SK-N-SH treated with all-trans-retinoic acid at 6 μM for 48 hours (cell line): ENCODE measurements at regions not wholly inside any gene's neighbourhood (a gene's known extent, or its start where the extent isn't known, plus 50 kb on each side); places are given as distances from the start of the nearest gene placed in this dataset.

Experiments used
- ATAC-seq: fragments of 200-7000 bp; cut with Tn5 transposase; 3 replicates; pipeline ENCODE4 v1.9.1; 2020; ENCODE audit warnings: mild to moderate bottlenecking, moderate library complexity
- ARNTL ChIP-seq: fragments of 450-650 bp; formaldehyde crosslinking; IDR thresholded peaks from 2 replicates; pipeline ENCODE4 v1.5.0; 2020; ENCODE audit warnings: low read depth, mild to moderate bottlenecking, moderate library complexity, borderline replicate concordance
- CSDC2 ChIP-seq: fragments of 250-450 bp; sonication (Bioruptor Pico); IDR thresholded peaks from 2 replicates; pipeline ENCODE4 v1.5.0; 2020; ENCODE audit warnings: mild to moderate bottlenecking, moderate library complexity
- ESRRG ChIP-seq: fragments of 250-450 bp; sonication (Bioruptor Pico); IDR thresholded peaks from 2 replicates; pipeline ENCODE4 v1.6.1; 2021; ENCODE audit warnings: mild to moderate bottlenecking
- GLIS3 ChIP-seq: fragments of 250-450 bp; sonication (Bioruptor Pico); IDR thresholded peaks from 2 replicates; pipeline ENCODE4 v1.5.0; 2020; ENCODE audit warnings: mild to moderate bottlenecking, moderate library complexity
- OSR1 ChIP-seq: fragments of 250-450 bp; sonication (Bioruptor Pico); IDR thresholded peaks from 2 replicates; pipeline ENCODE4 v1.8.0; 2022; ENCODE audit warnings: moderate library complexity, mild to moderate bottlenecking, inconsistent platforms
- PPARA ChIP-seq: fragments of 250-450 bp; sonication (Bioruptor Pico); IDR thresholded peaks from 2 replicates; pipeline ENCODE4 v1.5.0; 2020; ENCODE audit warnings: mild to moderate bottlenecking, borderline replicate concordance
- RARB ChIP-seq: fragments of 250-450 bp; sonication (Bioruptor Pico); IDR thresholded peaks from 2 replicates; pipeline ENCODE4 v1.8.0; 2021; ENCODE audit warnings: mild to moderate bottlenecking, moderate library complexity
- SNAI2 ChIP-seq: fragments of 250-450 bp; sonication (Bioruptor Pico); IDR thresholded peaks from 2 replicates; pipeline ENCODE4 v1.5.0; 2020; ENCODE audit warnings: mild to moderate bottlenecking, moderate library complexity
- TCF4 ChIP-seq: fragments of 250-450 bp; sonication (Bioruptor Pico); IDR thresholded peaks from 2 replicates; pipeline ENCODE4 v1.8.0; 2021; ENCODE audit warnings: mild to moderate bottlenecking, moderate library complexity, borderline replicate concordance
- ZC3H10 ChIP-seq: fragments of 250-450 bp; sonication (Bioruptor Pico); IDR thresholded peaks from 2 replicates; pipeline ENCODE4 v1.5.1; 2021; ENCODE audit warnings: mild to moderate bottlenecking, moderate library complexity
- ZFP3 ChIP-seq: fragments of 250-450 bp; sonication (Bioruptor Pico); IDR thresholded peaks from 2 replicates; pipeline ENCODE4 v1.5.0; 2020; ENCODE audit warnings: mild to moderate bottlenecking, moderate library complexity
- ZFP30 ChIP-seq: fragments of 450-650 bp; formaldehyde crosslinking; IDR thresholded peaks from 2 replicates; pipeline ENCODE4 v1.5.0; 2022; ENCODE audit warnings: mild to moderate bottlenecking, moderate library complexity
- ZNF565 ChIP-seq: fragments of 450-650 bp; formaldehyde crosslinking; conservative IDR thresholded peaks from 2 replicates; pipeline ENCODE4 v1.5.0; 2020; ENCODE audit warnings: low read depth, mild to moderate bottlenecking, moderate library complexity
- ZNF70 ChIP-seq: fragments of 450-650 bp; formaldehyde crosslinking; IDR thresholded peaks from 2 replicates; pipeline ENCODE4 v1.5.0; 2020; ENCODE audit warnings: mild to moderate bottlenecking, moderate library complexity
- TF ChIP-seq, protein P1 (sequence below): fragments of 250-450 bp; sonication (Bioruptor Pico); IDR thresholded peaks from 2 replicates; pipeline ENCODE4 v1.5.0; 2020; ENCODE audit warnings: mild to moderate bottlenecking, moderate library complexity
- TF ChIP-seq, protein P2 (sequence below): fragments of 250-450 bp; sonication (Bioruptor Pico); IDR thresholded peaks from 2 replicates; pipeline ENCODE4 v1.5.1; 2020; ENCODE audit warnings: low read depth, mild to moderate bottlenecking, moderate library complexity
- TF ChIP-seq, protein P3 (sequence below): fragments of 250-450 bp; sonication (Bioruptor Pico); IDR thresholded peaks from 2 replicates; pipeline ENCODE4 v1.8.0; 2020; ENCODE audit warnings: mild to moderate bottlenecking, moderate library complexity, borderline replicate concordance

DNA sequence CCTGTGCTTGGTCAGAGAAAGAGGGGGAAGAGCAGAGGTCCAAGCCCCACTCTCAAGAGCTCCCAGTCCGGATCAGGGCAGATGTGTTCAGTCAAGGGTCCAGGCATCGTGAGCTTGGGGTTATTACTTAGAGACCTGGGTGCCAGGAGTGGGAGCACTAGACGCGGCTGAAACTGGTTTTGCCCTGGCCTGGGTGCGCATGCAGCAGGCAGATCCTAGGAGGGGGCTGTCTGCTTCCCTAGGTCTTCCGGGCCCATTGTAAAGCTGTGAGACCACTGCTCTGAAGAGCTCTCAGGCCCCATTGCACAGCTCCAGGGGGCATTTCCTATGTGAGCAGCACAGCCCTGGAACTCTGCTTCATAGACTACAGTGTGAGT lies 204.9 kb upstream of the LINGO1 start (continued):
- TF ChIP-seq, protein P1, sequence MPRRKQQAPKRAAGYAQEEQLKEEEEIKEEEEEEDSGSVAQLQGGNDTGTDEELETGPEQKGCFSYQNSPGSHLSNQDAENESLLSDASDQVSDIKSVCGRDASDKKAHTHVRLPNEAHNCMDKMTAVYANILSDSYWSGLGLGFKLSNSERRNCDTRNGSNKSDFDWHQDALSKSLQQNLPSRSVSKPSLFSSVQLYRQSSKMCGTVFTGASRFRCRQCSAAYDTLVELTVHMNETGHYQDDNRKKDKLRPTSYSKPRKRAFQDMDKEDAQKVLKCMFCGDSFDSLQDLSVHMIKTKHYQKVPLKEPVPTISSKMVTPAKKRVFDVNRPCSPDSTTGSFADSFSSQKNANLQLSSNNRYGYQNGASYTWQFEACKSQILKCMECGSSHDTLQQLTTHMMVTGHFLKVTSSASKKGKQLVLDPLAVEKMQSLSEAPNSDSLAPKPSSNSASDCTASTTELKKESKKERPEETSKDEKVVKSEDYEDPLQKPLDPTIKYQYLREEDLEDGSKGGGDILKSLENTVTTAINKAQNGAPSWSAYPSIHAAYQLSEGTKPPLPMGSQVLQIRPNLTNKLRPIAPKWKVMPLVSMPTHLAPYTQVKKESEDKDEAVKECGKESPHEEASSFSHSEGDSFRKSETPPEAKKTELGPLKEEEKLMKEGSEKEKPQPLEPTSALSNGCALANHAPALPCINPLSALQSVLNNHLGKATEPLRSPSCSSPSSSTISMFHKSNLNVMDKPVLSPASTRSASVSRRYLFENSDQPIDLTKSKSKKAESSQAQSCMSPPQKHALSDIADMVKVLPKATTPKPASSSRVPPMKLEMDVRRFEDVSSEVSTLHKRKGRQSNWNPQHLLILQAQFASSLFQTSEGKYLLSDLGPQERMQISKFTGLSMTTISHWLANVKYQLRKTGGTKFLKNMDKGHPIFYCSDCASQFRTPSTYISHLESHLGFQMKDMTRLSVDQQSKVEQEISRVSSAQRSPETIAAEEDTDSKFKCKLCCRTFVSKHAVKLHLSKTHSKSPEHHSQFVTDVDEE: no peak
- no peak for TF ChIP-seq ZFP30 (CRISPR knock-in tag)

DNA sequence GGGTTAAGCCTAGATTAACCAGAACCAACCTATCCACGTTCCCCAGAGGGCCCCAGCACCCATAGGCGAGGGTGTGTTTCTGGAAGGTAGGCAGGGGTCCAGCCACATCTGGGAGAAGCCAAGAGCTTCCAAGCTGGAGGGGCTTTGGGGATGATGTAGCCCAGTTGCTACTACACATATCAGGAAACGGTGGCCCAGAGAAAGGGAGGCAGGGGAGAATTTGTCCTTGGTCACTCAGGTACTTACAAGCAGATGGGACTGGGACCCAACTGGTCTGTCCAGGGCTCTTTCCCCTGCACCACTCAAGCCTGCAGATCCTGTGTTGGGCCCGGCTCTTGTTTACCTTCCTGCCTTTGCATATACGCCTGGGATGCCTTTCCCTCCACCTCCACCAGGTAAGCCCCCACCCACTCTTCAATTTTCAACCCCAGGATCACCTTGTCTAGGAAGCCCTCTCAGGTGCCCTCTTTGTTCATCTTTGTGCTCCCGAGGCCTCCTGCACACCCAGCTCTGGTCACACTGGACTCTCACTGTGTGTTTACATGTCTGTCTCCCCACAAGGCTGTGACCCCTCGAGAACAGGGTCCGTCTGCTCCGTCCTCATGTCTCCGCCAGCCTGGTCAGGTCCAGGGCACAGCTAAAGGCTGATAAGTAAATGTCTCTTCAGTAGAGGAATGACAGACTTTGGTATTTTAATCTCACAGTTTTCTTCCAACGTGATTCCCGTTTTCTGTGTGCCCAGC lies 204.4 kb upstream of the LINGO1 start:
- TF ChIP-seq, protein P2, sequence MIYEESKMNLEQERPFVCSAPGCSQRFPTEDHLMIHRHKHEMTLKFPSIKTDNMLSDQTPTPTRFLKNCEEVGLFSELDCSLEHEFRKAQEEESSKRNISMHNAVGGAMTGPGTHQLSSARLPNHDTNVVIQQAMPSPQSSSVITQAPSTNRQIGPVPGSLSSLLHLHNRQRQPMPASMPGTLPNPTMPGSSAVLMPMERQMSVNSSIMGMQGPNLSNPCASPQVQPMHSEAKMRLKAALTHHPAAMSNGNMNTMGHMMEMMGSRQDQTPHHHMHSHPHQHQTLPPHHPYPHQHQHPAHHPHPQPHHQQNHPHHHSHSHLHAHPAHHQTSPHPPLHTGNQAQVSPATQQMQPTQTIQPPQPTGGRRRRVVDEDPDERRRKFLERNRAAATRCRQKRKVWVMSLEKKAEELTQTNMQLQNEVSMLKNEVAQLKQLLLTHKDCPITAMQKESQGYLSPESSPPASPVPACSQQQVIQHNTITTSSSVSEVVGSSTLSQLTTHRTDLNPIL (CRISPR knock-in tag): no peak
- TF ChIP-seq RARB (CRISPR knock-in tag): no peak
- no peak for TF ChIP-seq ZFP3 (CRISPR knock-in tag)
- TF ChIP-seq ZC3H10 (CRISPR knock-in tag): no peak
- TF ChIP-seq ZNF565: no peak
- TF ChIP-seq CSDC2 (CRISPR knock-in tag): no peak
- no peak for TF ChIP-seq ESRRG (CRISPR knock-in tag)
- TF ChIP-seq, all 23 proteins: peak for 0
- ATAC-seq: no peak

DNA sequence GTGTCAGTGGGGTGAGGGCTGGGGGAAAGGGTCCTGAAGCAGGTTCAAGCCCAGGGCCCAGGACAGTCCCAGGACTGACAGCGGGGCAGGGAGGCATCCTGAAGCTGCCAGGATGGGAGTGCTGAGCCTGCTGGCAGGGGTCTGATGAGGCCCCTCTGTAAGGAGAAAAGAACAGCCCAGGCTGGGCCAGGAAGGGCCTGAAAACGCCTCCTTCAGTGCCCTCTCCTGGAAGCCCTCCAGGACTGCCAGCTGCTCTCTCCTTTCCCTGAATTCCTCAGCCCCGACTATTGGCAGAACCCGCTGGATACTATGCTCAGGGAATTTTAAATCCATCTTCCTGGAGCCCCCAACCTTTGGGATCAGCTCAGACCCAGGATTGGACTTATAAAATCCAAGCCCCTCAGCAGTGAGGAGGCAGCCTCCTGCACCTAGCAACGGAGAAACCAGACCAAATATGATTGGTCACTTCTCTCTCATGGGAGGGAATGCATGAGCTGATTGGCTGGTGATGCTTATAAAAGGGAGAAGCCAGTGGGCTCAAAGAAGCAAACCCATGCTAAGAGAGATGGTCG lies 203.5 kb upstream of the LINGO1 start:
- TF ChIP-seq ZNF70 (CRISPR knock-in tag) (no peak), SNAI2 (CRISPR knock-in tag) (no peak), RARB (CRISPR knock-in tag) (no peak), ZC3H10 (CRISPR knock-in tag) (no peak), OSR1 (CRISPR knock-in tag) (no peak)
- ATAC-seq: peak; percentile 83

DNA sequence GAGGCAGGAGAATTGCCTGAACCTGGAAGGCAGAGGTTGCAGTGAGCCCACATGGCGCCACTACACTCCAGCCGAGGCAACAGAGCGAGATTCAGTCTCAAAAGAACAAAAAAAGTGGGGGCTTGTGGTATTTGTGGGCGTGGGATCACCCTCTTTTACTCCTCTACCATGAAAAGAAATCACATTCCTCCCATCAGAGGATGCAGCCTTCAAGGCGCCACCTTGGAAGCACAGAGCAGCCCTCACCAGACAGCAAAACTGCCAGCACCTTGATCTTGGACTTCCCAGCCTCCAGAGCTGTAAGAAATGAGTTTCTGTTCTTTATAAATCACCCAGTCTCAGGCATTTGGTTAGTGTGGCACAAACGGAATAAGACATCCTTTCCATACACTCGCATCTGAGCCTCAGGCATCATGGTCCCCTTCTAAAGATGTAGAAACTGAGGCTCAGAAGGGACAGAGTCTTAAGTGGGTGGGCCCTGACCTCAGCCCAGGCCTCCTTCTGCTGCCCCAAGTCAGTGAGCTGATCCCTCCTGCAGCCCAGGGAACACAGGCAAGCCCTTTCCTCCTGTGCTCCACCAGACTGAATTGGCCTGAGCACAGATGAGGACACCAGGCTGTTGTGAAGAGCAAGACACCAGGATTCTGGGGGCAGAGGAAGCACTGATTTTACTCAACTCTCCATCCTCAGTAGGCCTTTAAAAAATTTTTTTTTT lies 201.7 kb upstream of the LINGO1 start:
- no peak for ATAC-seq
- TF ChIP-seq ESRRG (CRISPR knock-in tag) (no peak), ZNF70 (CRISPR knock-in tag) (no peak), TCF4 (CRISPR knock-in tag) (no peak), ARNTL (CRISPR knock-in tag) (no peak), PPARA (CRISPR knock-in tag) (no peak), ZFP3 (CRISPR knock-in tag) (no peak), SNAI2 (CRISPR knock-in tag) (no peak)
- TF ChIP-seq, all 23 proteins: peak for 0

DNA sequence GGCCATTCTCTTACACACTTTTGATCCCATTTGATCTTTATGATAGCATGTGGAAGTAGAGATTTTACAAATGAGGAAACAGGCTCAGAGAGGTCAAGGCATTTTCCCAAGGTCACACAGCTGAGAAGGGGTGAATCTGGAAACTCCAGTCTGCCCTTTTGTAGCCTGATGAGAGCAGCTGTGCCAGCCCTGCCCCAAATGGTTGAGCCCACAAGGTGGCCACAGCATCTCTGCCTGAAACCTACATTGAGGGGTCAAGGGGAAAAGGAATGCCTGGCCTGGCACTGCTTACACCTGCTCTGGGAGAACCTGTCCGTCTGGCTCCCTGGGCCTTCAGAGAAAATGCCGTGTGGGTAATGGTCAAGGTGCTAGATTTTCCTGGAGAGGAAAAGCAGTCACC lies 200.2 kb upstream of the LINGO1 start:
- ATAC-seq: no peak
- TF ChIP-seq PPARA (CRISPR knock-in tag) (no peak), ARNTL (CRISPR knock-in tag) (no peak), GLIS3 (CRISPR knock-in tag) (no peak), ZNF70 (CRISPR knock-in tag) (no peak), ZFP30 (CRISPR knock-in tag) (no peak), ESRRG (CRISPR knock-in tag) (no peak)
- TF ChIP-seq, protein P2 (CRISPR knock-in tag): no peak
- TF ChIP-seq, protein P3, sequence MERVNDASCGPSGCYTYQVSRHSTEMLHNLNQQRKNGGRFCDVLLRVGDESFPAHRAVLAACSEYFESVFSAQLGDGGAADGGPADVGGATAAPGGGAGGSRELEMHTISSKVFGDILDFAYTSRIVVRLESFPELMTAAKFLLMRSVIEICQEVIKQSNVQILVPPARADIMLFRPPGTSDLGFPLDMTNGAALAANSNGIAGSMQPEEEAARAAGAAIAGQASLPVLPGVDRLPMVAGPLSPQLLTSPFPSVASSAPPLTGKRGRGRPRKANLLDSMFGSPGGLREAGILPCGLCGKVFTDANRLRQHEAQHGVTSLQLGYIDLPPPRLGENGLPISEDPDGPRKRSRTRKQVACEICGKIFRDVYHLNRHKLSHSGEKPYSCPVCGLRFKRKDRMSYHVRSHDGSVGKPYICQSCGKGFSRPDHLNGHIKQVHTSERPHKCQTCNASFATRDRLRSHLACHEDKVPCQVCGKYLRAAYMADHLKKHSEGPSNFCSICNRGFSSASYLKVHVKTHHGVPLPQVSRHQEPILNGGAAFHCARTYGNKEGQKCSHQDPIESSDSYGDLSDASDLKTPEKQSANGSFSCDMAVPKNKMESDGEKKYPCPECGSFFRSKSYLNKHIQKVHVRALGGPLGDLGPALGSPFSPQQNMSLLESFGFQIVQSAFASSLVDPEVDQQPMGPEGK (CRISPR knock-in tag): no peak
